Spleen (tissue), 11 donors: ENCODE measurements at regions not wholly inside any gene's neighbourhood (a gene's known extent, or its start where the extent isn't known, plus 50 kb on each side); places are given as distances from the start of the nearest gene placed in this dataset.

Source experiments
- DNase-seq: peaks from one replicate; pipeline ENCODE4 v3.0.0-alpha.2; 2020
- H3K27ac ChIP-seq, 8 donors: fragments of 200-600 bp; sonication (generic) in 7 of 8; 1 replicate in 4 of 8; 2 replicates in 4 of 8; pipeline versions ENCODE4 v1.5.0 to v1.8.0; 2016 to 2021; ENCODE audit warnings: inconsistent platforms in 4 of 8, mild to moderate bottlenecking in 4 of 8, moderate library complexity in 1 of 8
- H3K27me3 ChIP-seq, 7 donors: fragments of 200-600 bp; sonication (generic) in 6 of 7; replicated peaks in 1 of 7; 1 replicate in 4 of 7; 2 replicates in 3 of 7; pipeline versions ENCODE4 v1.5.0 to v1.8.0; 2016 to 2021; ENCODE audit warnings: inconsistent platforms in 3 of 7, mild to moderate bottlenecking in 1 of 7
- H3K36me3 ChIP-seq, 6 donors: fragments of 200-600 bp; sonication (generic) in 5 of 6; 1 replicate in 4 of 6; 2 replicates in 2 of 6; pipeline versions ENCODE4 v1.5.0 to v1.8.0; 2016 to 2021; ENCODE audit warnings: inconsistent platforms in 2 of 6
- H3K4me1 ChIP-seq, 6 donors: fragments of 200-600 bp; sonication (generic) in 5 of 6; 1 replicate in 3 of 6; 2 replicates in 3 of 6; pipeline versions ENCODE4 v1.5.0 to v1.8.0; 2016 to 2021; ENCODE audit warnings: inconsistent platforms in 3 of 6
- H3K4me3 ChIP-seq, 8 donors: fragments of 200-600 bp; sonication (generic) in 7 of 8; 1 replicate in 4 of 8; 2 replicates in 4 of 8; pipeline versions ENCODE4 v1.5.0 to v1.8.0; 2016 to 2021; ENCODE audit warnings: inconsistent platforms in 4 of 8, mild to moderate bottlenecking in 4 of 8, moderate library complexity in 2 of 8
- H3K9me3 ChIP-seq, 8 donors: fragments of 200-600 bp; sonication (generic) in 7 of 8; 1 replicate in 4 of 8; 2 replicates in 4 of 8; pipeline versions ENCODE4 v1.5.0 to v1.8.0; 2016 to 2021; ENCODE audit warnings: inconsistent platforms in 4 of 8
- POLR2A ChIP-seq, 3 donors: fragments of 450-650 bp; IDR thresholded peaks; one replicate each; pipeline ENCODE4 v1.5.1; 2017; ENCODE audit warnings: antibody characterized with exemption in 3 of 3, mild to moderate bottlenecking in 1 of 3
- POLR2AphosphoS5 ChIP-seq, 3 donors: sonication (generic); formaldehyde crosslinking; IDR thresholded peaks; one replicate each; pipeline ENCODE4 v1.5.1; 2017; ENCODE audit warnings: antibody characterized with exemption in 3 of 3
- WGBS, 5 donors: extraction: QIAGEN DNeasy Blood & Tissue Kit in 3 of 5; methylation state at CpG; one replicate each; pipeline versions ENCODE4 v1.1.5 to v1.1.7; 2013 to 2018; 5-methylcytosine and 5-hydroxymethylcytosine counted together
- intact Hi-C: fragments of 100-400 bp; cut with DNase I; formaldehyde crosslinking; loops from one replicate; pipeline ENCODE4 v1.15.0; 2023; ENCODE audit warnings: low total_unique reads
- TF ChIP-seq, protein P1 (sequence below), 11 experiments: fragments of 200-600 bp in 7 of 11; fragments of 450-650 bp in 4 of 11; sonication (generic) in 4 of 11; IDR thresholded peaks in 8 of 11; conservative IDR thresholded peaks in 3 of 11; 1 replicate in 7 of 11; 2 replicates in 4 of 11; pipeline versions ENCODE4 v1.4.0 to v1.8.0; 2016 to 2021; ENCODE audit warnings: antibody characterized with exemption in 11 of 11, inconsistent platforms in 4 of 11, mild to moderate bottlenecking in 1 of 11
- donor health status: healthy with polysubstance abuse.
- donor health status: DM: no; HTN: no; CAD: no; lungs with moderate emphysema.
- donor health status: DM: no; HTN: no; CAD: no.
- donor health status: Bipolar disorder and iron deficiency.
- donor health status: healthy.
- donor health status: DM: no; HTN: no; CAD: no.
- donor health status: DM: yes; HTN: yes; CAD: no.

DNA sequence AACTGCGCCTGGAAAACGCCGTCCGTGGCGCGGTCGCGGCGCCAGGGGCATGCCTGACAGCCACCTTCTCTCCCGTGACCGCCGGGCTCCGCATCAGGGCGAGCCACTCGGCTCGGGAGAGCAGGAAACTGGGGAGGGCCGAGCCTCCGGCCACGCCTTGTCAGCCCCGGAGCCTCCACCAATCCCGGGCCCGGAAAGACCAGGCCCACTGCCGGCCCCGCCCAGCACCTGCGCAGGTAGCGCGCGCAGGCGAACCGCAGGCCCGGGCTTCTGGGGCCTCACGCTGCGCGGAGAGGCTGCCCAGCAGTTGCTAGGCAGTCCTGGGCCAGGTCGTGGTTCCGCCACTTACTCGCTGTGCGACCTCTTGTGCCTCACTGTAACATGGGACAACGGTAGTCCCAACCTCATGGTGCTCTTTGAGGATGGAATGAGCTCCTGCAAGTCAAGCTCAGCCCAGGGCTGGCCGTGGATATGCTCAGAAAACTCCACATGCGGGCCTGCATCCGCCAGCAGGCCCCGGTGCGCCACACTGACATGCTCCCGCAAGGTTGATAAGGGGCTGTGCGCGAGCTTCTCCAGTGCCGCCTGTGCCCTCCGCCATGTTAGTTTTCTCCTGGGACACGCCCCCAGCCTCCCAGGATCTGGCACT lies 97.1 kb downstream of the INHBB start:
- Histone ChIP-seq H3K9me3 (no peaks in the 10 kb centered on the region), H3K4me1 (peaks cover 5 to 17% (median 12%) of the 10 kb centered on the region in 6 donors), H3K36me3 (no peaks in the 10 kb centered on the region), H3K4me3 (peak overlapping the region in 6 of 8 donors; percentile 4 to 54 (median 13)), H3K27ac (no peak overlapping the region), H3K27me3 (peaks cover 3 to 74% (median 32%) of the 10 kb centered on the region in 7 donors)
- peak; percentile 72 for DNase-seq
- 12 to 56% (median 13%) methylated on average over 6 to 50 of the region's 50 CpGs for WGBS, 5 donors
- intact Hi-C loops, result no loop called here
- peak in 1 of 3 donors; percentile 25 for TF ChIP-seq POLR2AphosphoS5 (IDR thresholded peaks at IDR 0.05)
- TF ChIP-seq, protein P1, sequence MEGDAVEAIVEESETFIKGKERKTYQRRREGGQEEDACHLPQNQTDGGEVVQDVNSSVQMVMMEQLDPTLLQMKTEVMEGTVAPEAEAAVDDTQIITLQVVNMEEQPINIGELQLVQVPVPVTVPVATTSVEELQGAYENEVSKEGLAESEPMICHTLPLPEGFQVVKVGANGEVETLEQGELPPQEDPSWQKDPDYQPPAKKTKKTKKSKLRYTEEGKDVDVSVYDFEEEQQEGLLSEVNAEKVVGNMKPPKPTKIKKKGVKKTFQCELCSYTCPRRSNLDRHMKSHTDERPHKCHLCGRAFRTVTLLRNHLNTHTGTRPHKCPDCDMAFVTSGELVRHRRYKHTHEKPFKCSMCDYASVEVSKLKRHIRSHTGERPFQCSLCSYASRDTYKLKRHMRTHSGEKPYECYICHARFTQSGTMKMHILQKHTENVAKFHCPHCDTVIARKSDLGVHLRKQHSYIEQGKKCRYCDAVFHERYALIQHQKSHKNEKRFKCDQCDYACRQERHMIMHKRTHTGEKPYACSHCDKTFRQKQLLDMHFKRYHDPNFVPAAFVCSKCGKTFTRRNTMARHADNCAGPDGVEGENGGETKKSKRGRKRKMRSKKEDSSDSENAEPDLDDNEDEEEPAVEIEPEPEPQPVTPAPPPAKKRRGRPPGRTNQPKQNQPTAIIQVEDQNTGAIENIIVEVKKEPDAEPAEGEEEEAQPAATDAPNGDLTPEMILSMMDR (IDR thresholded peaks at IDR 0.05 in 8 of 11, conservative IDR thresholded peaks at IDR 0.05 in 3 of 11), result no peak

DNA sequence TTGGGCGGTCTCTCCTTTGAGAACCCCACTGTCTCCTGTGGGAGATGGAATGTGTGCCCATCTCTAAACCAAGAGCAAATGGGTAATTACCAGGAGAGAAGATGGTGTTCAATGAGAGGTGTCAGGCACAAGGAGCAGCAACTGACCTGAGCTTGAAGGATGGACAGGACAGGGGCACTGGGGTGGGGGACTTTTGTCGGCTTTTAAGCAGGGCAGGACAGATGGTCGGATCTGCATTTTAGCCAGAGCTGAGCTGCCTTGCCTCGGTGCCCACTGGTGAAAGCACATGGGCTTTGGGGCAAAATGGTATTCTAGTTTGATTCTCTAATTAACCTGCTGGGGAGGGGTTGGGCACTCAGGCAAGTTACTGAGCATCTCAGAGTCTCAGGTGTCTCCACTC lies 98.0 kb downstream of the INHBB start:
- Histone ChIP-seq H3K9me3 (no peaks in the 10 kb centered on the region), H3K4me3 (no peak overlapping the region), H3K36me3 (no peaks in the 10 kb centered on the region), H3K27ac (no peak overlapping the region), H3K27me3 (peaks cover 3 to 65% (median 32%) of the 10 kb centered on the region in 7 donors), H3K4me1 (peaks cover 5 to 17% (median 12%) of the 10 kb centered on the region in 6 donors)
- TF ChIP-seq, protein P1 (IDR thresholded peaks at IDR 0.05 in 8 of 11, conservative IDR thresholded peaks at IDR 0.05 in 3 of 11), result no peak
- TF ChIP-seq POLR2AphosphoS5 (IDR thresholded peaks at IDR 0.05), result no peak
- TF ChIP-seq POLR2A (IDR thresholded peaks at IDR 0.05), result no peak
- DNase-seq, result peak; percentile 51
- intact Hi-C loops, result no loop called here
- WGBS, 5 donors, result 82 to 90% (median 84%) methylated on average over 4 of the region's 4 CpGs

DNA sequence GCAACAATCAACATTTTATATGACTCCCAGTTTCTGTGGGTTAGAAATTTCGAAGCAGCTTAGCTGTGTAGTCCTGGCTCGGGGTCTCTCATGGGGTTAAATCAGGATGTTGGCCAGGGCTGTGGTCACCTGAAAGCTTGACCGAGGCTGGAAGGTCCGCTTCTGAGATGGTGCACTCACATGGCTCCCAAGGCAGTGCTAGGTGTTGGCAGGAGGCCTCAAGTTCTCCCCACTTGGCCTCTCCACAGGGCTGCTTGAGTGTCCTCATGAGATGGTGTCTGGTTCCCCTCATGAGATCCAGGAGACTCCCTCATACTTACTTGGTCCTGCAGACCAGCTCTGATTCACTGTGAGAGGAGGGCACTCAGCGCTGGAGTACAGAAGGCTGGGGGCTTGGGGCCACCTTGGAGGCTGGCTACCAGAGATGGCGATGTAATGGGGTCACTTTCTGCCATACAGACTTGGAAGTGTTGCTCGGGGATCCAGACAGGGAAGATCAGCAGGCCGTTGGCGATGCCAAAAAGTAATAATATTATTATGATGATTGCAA lies 98.8 kb downstream of the INHBB start:
- TF ChIP-seq POLR2A (IDR thresholded peaks at IDR 0.05) (no peak), POLR2AphosphoS5 (IDR thresholded peaks at IDR 0.05) (no peak)
- TF ChIP-seq, protein P1 (IDR thresholded peaks at IDR 0.05 in 8 of 11, conservative IDR thresholded peaks at IDR 0.05 in 3 of 11), result no peak
- intact Hi-C loops, result no loop called here
- Histone ChIP-seq H3K9me3 (no peaks in the 10 kb centered on the region), H3K27me3 (peaks cover 3 to 57% (median 32%) of the 10 kb centered on the region in 7 donors), H3K4me3 (no peak overlapping the region), H3K27ac (no peak overlapping the region), H3K4me1 (peaks cover 5 to 17% (median 12%) of the 10 kb centered on the region in 6 donors), H3K36me3 (no peaks in the 10 kb centered on the region)
- peak; percentile 35 for DNase-seq
- WGBS, 5 donors, result 86 to 95% (median 93%) methylated on average over 9 of the region's 9 CpGs

DNA sequence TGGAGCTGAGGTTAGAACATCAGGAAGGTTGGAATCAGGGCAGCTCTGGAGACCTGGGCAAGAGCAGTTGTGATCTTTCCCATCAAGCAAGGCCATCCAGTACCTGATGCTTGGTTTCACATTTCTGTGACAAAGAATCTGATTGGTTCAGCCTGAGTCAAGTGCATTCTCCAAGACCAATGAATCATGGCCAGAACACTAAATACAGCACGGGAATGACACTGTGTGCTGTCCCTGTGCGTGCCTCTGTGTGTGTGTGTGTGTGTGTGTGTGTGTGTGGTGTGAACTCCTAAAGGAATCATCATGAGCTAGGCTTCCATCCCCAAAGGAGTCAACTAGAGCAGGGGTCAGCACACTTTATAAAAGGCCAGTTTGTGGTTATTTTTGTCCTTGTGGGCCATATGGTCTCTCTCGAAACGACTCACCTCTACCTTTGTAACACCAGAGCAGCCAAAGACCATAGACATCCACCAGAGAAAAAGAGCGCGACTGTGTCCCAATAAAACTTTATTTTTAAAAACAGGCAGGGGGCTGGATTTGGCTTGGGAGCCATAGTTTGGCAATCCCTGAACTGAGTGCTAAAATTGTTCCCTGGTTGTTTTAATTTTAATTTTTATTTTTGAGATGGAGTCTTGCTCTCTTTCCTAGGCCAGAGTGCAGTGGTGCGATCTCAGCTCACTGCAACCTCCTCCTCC lies 99.7 kb downstream of the INHBB start:
- intact Hi-C loops, result no loop called here
- Histone ChIP-seq H3K4me3 (no peak overlapping the region), H3K36me3 (no peaks in the 10 kb centered on the region), H3K9me3 (no peaks in the 10 kb centered on the region), H3K4me1 (peaks cover 5 to 17% (median 12%) of the 10 kb centered on the region in 6 donors), H3K27me3 (peaks cover 3 to 50% (median 30%) of the 10 kb centered on the region in 7 donors), H3K27ac (no peak overlapping the region)
- WGBS, 5 donors, result 80 to 92% (median 85%) methylated on average over 7 of the region's 7 CpGs
- TF ChIP-seq POLR2AphosphoS5 (IDR thresholded peaks at IDR 0.05) (no peak), POLR2A (IDR thresholded peaks at IDR 0.05) (no peak)
- TF ChIP-seq, protein P1 (IDR thresholded peaks at IDR 0.05 in 8 of 11, conservative IDR thresholded peaks at IDR 0.05 in 3 of 11), result no peak
- DNase-seq, result peak; percentile 10
